Thyroid gland (tissue), 4 donors: ENCODE measurements at regions not wholly inside any gene's neighbourhood (a gene's known extent, or its start where the extent isn't known, plus 50 kb on each side); places are given as distances from the start of the nearest gene placed in this dataset.

ENCODE experiments used
- POLR2A ChIP-seq, 2 donors: fragments of 450-650 bp; IDR thresholded peaks; one replicate each; pipeline ENCODE4 v1.6.1; 2017; ENCODE audit warnings: antibody characterized with exemption in 2 of 2, mild to moderate bottlenecking in 2 of 2, moderate library complexity in 1 of 2
- TF ChIP-seq, protein P1 (sequence below), 6 experiments: fragments of 200-600 bp in 3 of 6; fragments of 450-650 bp in 3 of 6; sonication (generic) in 3 of 6; IDR thresholded peaks; one replicate each; pipeline ENCODE4 v1.5.1; 2016 to 2019; ENCODE audit warnings: antibody characterized with exemption in 6 of 6, mild to moderate bottlenecking in 2 of 6, inconsistent platforms in 1 of 6, moderate library complexity in 1 of 6

DNA sequence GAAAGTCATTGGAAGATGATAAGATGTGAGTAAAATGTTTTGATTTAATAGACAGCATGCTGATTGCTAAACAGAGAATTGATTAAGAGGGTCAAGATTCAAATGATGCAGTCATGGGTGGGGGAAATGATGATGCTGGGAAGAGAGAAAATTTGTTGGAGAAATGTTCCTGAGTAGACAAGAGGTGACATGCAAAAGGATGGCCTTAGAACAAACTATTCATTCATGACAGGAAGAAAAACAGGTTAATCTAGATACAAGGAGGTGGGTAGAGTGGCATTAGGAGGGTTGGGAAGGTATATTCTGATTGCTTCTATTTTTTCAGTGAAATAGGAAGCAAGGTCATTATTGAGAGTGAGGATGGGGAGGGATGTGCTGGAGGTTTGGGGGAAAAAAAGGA lies 146.7 kb downstream of the SEM1 start:
- TF ChIP-seq, protein P1, sequence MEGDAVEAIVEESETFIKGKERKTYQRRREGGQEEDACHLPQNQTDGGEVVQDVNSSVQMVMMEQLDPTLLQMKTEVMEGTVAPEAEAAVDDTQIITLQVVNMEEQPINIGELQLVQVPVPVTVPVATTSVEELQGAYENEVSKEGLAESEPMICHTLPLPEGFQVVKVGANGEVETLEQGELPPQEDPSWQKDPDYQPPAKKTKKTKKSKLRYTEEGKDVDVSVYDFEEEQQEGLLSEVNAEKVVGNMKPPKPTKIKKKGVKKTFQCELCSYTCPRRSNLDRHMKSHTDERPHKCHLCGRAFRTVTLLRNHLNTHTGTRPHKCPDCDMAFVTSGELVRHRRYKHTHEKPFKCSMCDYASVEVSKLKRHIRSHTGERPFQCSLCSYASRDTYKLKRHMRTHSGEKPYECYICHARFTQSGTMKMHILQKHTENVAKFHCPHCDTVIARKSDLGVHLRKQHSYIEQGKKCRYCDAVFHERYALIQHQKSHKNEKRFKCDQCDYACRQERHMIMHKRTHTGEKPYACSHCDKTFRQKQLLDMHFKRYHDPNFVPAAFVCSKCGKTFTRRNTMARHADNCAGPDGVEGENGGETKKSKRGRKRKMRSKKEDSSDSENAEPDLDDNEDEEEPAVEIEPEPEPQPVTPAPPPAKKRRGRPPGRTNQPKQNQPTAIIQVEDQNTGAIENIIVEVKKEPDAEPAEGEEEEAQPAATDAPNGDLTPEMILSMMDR (IDR thresholded peaks at IDR 0.05), result no peak
- no peak for TF ChIP-seq POLR2A (IDR thresholded peaks at IDR 0.05)
